ENCODE measurements at regions not wholly inside any gene's neighbourhood (a gene's known extent, or its start where the extent isn't known, plus 50 kb on each side); places are given as distances from the start of the nearest gene placed in this dataset.

- DNase-seq, result no peak
Observed at GRCh38 chr18:71919211-71919610, 624.9 kb downstream of the CBLN2 start.

GRCh38 chr18:71913641-71914040, 630.5 kb downstream of the CBLN2 start:
- no peak for DNase-seq

GRCh38 chr18:71902482-71902881, 641.7 kb downstream of the CBLN2 start:
- DNase-seq, result no peak

GRCh38 chr18:71899707-71900472, 644.3 kb downstream of the CBLN2 start:
- peak in 1 of 58 donors; percentile 1 for DNase-seq

GRCh38 chr18:71899183-71899582, 645.0 kb downstream of the CBLN2 start:
- DNase-seq, result no peak

- no peak for DNase-seq
Observed at GRCh38 chr18:71887509-71887908, 656.6 kb downstream of the CBLN2 start.

- DNase-seq, result no peak
Observed at GRCh38 chr18:71878226-71878625, 665.9 kb downstream of the CBLN2 start.

GRCh38 chr18:71873695-71874094, 670.4 kb downstream of the CBLN2 start:
- no peak for DNase-seq

GRCh38 chr18:71865888-71866287, 678.3 kb downstream of the CBLN2 start:
- DNase-seq, result no peak

- DNase-seq, result no peak
Observed at GRCh38 chr18:71850602-71851001, 693.5 kb downstream of the CBLN2 start.

GRCh38 chr18:71849407-71849806, 694.7 kb downstream of the CBLN2 start:
- no peak for DNase-seq

GRCh38 chr18:71846716-71847115, 697.4 kb downstream of the CBLN2 start:
- no peak for DNase-seq

GRCh38 chr18:71844814-71845213, 699.3 kb downstream of the CBLN2 start:
- no peak for DNase-seq

- no peak for DNase-seq
Observed at GRCh38 chr18:71842666-71843065, 701.5 kb downstream of the CBLN2 start.

GRCh38 chr18:71837547-71837946, 706.6 kb downstream of the CBLN2 start:
- no peak for DNase-seq

GRCh38 chr18:71832946-71833617, 711.1 kb downstream of the CBLN2 start:
- DNase-seq, result peak in 7 of 58 donors; percentile 0 to 4 (median 2)

GRCh38 chr18:71831039-71831438, 713.1 kb downstream of the CBLN2 start:
- DNase-seq, result no peak

- DNase-seq, result no peak
Observed at GRCh38 chr18:71827301-71827700, 716.8 kb downstream of the CBLN2 start.

- no peak for DNase-seq
Observed at GRCh38 chr18:71815305-71815704, 728.8 kb downstream of the CBLN2 start.

GRCh38 chr18:71809711-71810110, 734.4 kb downstream of the CBLN2 start:
- no peak for DNase-seq

GRCh38 chr18:71808616-71809015, 735.5 kb downstream of the CBLN2 start:
- DNase-seq, result no peak

GRCh38 chr18:71807586-71807985, 736.6 kb downstream of the CBLN2 start:
- no peak for DNase-seq

All from anterior cingulate cortex (tissue), 58 donors.